ENCODE measurements at regions not wholly inside any gene's neighbourhood (a gene's known extent, or its start where the extent isn't known, plus 50 kb on each side); places are given as distances from the start of the nearest gene placed in this dataset.

DNA sequence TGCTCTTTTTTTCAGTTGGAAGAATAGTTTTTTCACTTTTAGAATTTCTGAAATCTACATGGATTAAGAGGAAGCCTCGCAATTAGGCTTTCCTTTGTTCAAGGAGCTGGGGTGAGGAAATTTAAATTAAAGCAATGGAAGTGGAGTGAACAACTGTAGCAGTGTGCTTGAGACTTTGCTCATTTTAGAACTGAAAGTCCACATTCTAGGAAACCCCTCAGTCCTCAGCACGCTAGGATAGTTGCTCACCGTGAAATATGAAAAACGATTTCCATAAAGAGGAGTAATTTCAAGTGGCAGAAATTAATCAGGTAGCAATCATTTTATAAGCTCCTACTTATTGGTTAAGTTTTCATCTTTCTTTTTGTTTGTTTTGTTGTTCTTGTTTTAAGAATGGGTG, 243.0 kb upstream of the ITGA1 start:
- no peaks in the 10 kb centered on the region for H4K20me1 ChIP-seq (ENCODE audit: insufficient read depth)
- H3F3A ChIP-seq (ENCODE audit: insufficient read depth, low read length, poor library complexity, severe bottlenecking) = no peaks in the 10 kb centered on the region
- no peaks in the 10 kb centered on the region for H3K9me2 ChIP-seq (ENCODE audit: insufficient read depth, low read length)
- H3K79me2 ChIP-seq (replicated peaks; ENCODE audit: insufficient read depth, low read length) = no peaks in the 10 kb centered on the region
- no peak for TF ChIP-seq RAD21 (conservative IDR thresholded peaks at IDR 0.05)
- TF ChIP-seq TAF1 (IDR thresholded peaks at IDR 0.05; ENCODE audit: low read depth) = no peak
- TF ChIP-seq MXI1 (conservative IDR thresholded peaks at IDR 0.05; ENCODE audit: poor library complexity, severe bottlenecking) = no peak
- no peak for TF ChIP-seq EP300 (conservative IDR thresholded peaks at IDR 0.05; ENCODE audit: poor library complexity, severe bottlenecking)
- no peak for TF ChIP-seq POLR2AphosphoS5 (IDR thresholded peaks at IDR 0.05)
- TF ChIP-seq, protein P1, sequence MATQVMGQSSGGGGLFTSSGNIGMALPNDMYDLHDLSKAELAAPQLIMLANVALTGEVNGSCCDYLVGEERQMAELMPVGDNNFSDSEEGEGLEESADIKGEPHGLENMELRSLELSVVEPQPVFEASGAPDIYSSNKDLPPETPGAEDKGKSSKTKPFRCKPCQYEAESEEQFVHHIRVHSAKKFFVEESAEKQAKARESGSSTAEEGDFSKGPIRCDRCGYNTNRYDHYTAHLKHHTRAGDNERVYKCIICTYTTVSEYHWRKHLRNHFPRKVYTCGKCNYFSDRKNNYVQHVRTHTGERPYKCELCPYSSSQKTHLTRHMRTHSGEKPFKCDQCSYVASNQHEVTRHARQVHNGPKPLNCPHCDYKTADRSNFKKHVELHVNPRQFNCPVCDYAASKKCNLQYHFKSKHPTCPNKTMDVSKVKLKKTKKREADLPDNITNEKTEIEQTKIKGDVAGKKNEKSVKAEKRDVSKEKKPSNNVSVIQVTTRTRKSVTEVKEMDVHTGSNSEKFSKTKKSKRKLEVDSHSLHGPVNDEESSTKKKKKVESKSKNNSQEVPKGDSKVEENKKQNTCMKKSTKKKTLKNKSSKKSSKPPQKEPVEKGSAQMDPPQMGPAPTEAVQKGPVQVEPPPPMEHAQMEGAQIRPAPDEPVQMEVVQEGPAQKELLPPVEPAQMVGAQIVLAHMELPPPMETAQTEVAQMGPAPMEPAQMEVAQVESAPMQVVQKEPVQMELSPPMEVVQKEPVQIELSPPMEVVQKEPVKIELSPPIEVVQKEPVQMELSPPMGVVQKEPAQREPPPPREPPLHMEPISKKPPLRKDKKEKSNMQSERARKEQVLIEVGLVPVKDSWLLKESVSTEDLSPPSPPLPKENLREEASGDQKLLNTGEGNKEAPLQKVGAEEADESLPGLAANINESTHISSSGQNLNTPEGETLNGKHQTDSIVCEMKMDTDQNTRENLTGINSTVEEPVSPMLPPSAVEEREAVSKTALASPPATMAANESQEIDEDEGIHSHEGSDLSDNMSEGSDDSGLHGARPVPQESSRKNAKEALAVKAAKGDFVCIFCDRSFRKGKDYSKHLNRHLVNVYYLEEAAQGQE (IDR thresholded peaks at IDR 0.05; ENCODE audit: borderline replicate concordance) = no peak
- TF ChIP-seq EZH2 (IDR thresholded peaks at IDR 0.05; ENCODE audit: borderline replicate concordance, insufficient read depth, low read length, poor library complexity, severe bottlenecking) = no peak
- TF ChIP-seq, protein P2, sequence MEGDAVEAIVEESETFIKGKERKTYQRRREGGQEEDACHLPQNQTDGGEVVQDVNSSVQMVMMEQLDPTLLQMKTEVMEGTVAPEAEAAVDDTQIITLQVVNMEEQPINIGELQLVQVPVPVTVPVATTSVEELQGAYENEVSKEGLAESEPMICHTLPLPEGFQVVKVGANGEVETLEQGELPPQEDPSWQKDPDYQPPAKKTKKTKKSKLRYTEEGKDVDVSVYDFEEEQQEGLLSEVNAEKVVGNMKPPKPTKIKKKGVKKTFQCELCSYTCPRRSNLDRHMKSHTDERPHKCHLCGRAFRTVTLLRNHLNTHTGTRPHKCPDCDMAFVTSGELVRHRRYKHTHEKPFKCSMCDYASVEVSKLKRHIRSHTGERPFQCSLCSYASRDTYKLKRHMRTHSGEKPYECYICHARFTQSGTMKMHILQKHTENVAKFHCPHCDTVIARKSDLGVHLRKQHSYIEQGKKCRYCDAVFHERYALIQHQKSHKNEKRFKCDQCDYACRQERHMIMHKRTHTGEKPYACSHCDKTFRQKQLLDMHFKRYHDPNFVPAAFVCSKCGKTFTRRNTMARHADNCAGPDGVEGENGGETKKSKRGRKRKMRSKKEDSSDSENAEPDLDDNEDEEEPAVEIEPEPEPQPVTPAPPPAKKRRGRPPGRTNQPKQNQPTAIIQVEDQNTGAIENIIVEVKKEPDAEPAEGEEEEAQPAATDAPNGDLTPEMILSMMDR (IDR thresholded peaks at IDR 0.05; ENCODE audit: poor library complexity, severe bottlenecking) = no peak
- TF ChIP-seq SMC3 (conservative IDR thresholded peaks at IDR 0.05; ENCODE audit: poor library complexity) = no peak
- H3K4me2 ChIP-seq (ENCODE audit: low read length) = no peak overlapping the region
- no peak overlapping the region for H3K27ac ChIP-seq (ENCODE audit: low read length)
- no peaks in the 10 kb centered on the region for H3K36me3 ChIP-seq (ENCODE audit: insufficient read depth, low read length)
- H3K9me3 ChIP-seq (ENCODE audit: low read length) = peaks cover 5% of the 10 kb centered on the region
- H3K4me3 ChIP-seq (ENCODE audit: low read length) = no peak overlapping the region
- H3K9ac ChIP-seq (ENCODE audit: low read length) = no peak overlapping the region
- H3K27me3 ChIP-seq (ENCODE audit: insufficient read depth, low read depth, low read length) = no peaks in the 10 kb centered on the region
- no peak overlapping the region for H2AFZ ChIP-seq (ENCODE audit: low read depth, low read length)

DNA sequence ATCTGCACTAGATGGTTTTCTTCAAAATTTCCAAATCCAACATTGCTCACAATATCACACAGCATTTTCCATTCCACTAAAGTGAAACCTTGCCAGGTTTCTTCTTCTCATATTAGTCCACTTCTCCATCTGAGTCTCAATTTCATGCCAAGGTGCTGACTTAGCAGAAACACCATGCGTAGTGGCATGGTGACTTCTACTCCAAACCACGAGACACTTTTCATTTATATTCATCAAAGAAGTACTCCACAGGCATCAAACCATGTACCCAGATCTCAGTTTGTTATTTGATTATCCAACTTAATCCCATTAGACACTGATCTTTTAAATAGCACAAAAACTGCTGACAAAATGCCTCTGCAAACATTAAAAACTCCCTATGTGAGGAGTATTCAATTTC, 233.4 kb upstream of the ITGA1 start:
- no peak for TF ChIP-seq EP300 (conservative IDR thresholded peaks at IDR 0.05; ENCODE audit: poor library complexity, severe bottlenecking)
- TF ChIP-seq, protein P2 (IDR thresholded peaks at IDR 0.05; ENCODE audit: poor library complexity, severe bottlenecking) = no peak
- TF ChIP-seq, protein P1 (IDR thresholded peaks at IDR 0.05; ENCODE audit: borderline replicate concordance) = no peak

More for the DNA sequence above, 233.4 kb upstream of the ITGA1 start:
- no peaks in the 10 kb centered on the region for H3F3A ChIP-seq (ENCODE audit: insufficient read depth, low read length, poor library complexity, severe bottlenecking)
- H4K20me1 ChIP-seq (ENCODE audit: insufficient read depth) = no peaks in the 10 kb centered on the region
- H3K4me2 ChIP-seq (ENCODE audit: low read length) = no peak overlapping the region
- H2AFZ ChIP-seq (ENCODE audit: low read depth, low read length) = no peak overlapping the region
- H3K4me3 ChIP-seq (ENCODE audit: low read length) = no peak overlapping the region
- H3K27me3 ChIP-seq (ENCODE audit: insufficient read depth, low read depth, low read length) = no peaks in the 10 kb centered on the region
- no peak overlapping the region for H3K27ac ChIP-seq (ENCODE audit: low read length)
- no peaks in the 10 kb centered on the region for H3K9me2 ChIP-seq (ENCODE audit: insufficient read depth, low read length)
- H3K9ac ChIP-seq (ENCODE audit: low read length) = no peak overlapping the region
- no peaks in the 10 kb centered on the region for H3K36me3 ChIP-seq (ENCODE audit: insufficient read depth, low read length)
- no peaks in the 10 kb centered on the region for H3K9me3 ChIP-seq (ENCODE audit: low read length)
- H3K79me2 ChIP-seq (replicated peaks; ENCODE audit: insufficient read depth, low read length) = no peaks in the 10 kb centered on the region
